OCI-LY3 (cell line): ENCODE measurements at regions not wholly inside any gene's neighbourhood (a gene's known extent, or its start where the extent isn't known, plus 50 kb on each side); places are given as distances from the start of the nearest gene placed in this dataset.

Experiments used
- EZH2phosphoT487 ChIP-seq: fragments of 200-600 bp; shearing (Covaris generic); IDR thresholded peaks from 2 replicates; pipeline ENCODE4 v1.6.1; 2018; ENCODE audit warnings: antibody characterized with exemption, mixed run types, low read depth
- TF ChIP-seq, protein P1 (sequence below): fragments of 200-600, 300-600 bp; sonication (generic); IDR thresholded peaks from 2 replicates; pipeline ENCODE4 v1.5.1; 2014; ENCODE audit warnings: antibody characterized with exemption, low read length, low read depth

DNA sequence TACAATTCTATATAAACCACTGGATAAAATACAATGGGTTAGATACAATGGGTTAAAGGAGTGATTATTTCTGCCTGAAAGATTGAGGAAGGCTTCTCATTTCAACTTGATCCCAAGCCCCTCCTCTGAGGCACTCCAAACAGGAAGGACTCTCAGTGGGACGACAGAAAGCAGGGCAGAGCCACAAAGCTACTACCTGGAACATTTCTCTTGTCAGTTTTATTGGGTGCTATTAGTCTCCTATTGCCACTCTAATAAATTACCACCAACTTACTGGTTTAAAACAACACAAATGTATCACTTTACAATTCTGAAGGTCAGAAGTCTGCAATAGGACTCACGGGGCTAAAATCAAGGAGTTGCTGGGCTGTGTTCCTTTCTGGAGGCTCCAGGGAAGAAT is 146.7 kb downstream of the MREG start:
- TF ChIP-seq, protein P1, sequence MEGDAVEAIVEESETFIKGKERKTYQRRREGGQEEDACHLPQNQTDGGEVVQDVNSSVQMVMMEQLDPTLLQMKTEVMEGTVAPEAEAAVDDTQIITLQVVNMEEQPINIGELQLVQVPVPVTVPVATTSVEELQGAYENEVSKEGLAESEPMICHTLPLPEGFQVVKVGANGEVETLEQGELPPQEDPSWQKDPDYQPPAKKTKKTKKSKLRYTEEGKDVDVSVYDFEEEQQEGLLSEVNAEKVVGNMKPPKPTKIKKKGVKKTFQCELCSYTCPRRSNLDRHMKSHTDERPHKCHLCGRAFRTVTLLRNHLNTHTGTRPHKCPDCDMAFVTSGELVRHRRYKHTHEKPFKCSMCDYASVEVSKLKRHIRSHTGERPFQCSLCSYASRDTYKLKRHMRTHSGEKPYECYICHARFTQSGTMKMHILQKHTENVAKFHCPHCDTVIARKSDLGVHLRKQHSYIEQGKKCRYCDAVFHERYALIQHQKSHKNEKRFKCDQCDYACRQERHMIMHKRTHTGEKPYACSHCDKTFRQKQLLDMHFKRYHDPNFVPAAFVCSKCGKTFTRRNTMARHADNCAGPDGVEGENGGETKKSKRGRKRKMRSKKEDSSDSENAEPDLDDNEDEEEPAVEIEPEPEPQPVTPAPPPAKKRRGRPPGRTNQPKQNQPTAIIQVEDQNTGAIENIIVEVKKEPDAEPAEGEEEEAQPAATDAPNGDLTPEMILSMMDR, result no peak
- no peak for TF ChIP-seq EZH2phosphoT487
